GM21528 (cell line): ENCODE measurements at regions not wholly inside any gene's neighbourhood (a gene's known extent, or its start where the extent isn't known, plus 50 kb on each side); places are given as distances from the start of the nearest gene placed in this dataset.
"Not testable (repeated sequence)": the region's sequence is repeated elsewhere in the genome, so short reads cannot be mapped to it uniquely, and the experiment has no call there.

ENCODE experiments used
- ATAC-seq: cut with Tn5 transposase; IDR thresholded peaks from one replicate; pipeline ENCODE4 v1.9.1; 2021; ENCODE audit warnings: mild to moderate bottlenecking, moderate library complexity; ENCODE audit not compliant: unreplicated experiment, low FRiP score

GRCh38 chr11:90318651-90319050 lies 95.8 kb upstream of the CHORDC1 start:
- no peak for ATAC-seq

- no peak for ATAC-seq
These were observed 87.4 kb upstream of the CHORDC1 start for GRCh38 chr11:90310210-90310609.

DNA sequence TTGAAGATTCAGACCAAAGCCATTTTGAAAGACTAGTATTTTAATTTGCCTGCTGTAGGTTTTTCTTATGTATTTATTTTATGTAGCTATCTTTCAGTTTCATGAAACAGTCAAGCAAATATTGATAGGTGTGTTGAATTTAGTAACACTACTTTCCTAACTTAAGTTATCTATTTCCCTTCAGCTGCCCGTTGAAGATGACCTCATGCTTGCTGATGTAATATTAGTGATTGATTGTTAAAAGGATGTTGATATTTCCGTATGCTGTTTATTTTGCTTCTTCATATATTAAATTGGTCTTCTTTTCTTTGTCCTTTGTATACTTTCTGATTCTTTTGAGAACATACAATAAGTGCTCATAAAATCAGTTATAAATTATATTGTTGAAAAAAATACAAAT lies 86.8 kb upstream of the CHORDC1 start:
- no peak for ATAC-seq

GRCh38 chr11:90294526-90294925 lies 71.7 kb upstream of the CHORDC1 start:
- ATAC-seq = no peak

- no peak for ATAC-seq
These were observed 71.2 kb upstream of the CHORDC1 start for GRCh38 chr11:90294091-90294490.

DNA sequence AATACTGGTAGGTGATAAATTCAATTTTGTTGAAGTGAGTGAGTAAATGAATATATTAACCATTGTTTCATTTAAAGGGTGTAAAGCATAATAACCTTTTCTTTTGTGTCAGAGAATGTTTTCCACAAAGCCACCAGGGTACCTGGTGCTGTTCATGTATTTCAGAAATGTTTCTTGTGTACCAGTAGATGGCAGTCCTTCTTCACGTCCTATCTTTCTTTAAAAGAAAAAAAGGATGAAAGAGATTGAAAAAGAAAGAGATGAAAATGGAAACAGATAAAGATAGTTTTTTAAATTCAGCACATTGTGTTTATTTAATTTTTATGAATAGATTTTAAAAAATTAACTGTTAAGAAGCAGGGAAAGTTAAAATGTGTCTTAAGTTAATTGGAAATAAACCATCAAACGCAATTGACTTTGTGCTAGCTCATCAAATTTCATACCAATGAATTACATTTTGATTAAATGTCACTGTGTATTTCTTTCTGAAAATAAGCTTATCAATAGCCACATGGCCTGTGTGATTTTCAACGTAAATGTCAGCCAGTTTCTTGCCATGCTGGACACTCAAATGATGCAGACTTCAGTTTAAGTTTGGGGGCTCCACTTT lies 65.5 kb upstream of the CHORDC1 start:
- ATAC-seq = no peak

DNA sequence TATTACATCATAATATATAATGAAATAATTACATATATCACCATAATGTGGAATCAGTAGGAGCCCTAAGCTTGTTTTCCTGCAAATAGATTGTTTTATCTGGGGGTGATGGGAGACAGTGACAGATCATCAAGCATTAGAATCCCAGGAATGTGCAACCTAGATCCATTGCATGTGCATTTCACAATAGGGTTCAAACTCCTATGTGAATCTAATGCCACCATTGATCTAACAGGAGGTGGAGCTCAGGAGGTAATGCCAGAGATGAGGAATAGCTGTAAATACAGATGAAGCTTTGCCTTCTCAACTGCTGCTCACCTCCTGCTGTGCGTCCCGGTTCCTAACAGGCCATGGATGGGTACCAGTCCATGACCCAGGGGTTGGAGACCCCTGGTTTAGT lies 63.8 kb upstream of the CHORDC1 start:
- ATAC-seq = no peak

- ATAC-seq = no peak
These were observed 61.3 kb upstream of the CHORDC1 start for GRCh38 chr11:90284171-90284570.

DNA sequence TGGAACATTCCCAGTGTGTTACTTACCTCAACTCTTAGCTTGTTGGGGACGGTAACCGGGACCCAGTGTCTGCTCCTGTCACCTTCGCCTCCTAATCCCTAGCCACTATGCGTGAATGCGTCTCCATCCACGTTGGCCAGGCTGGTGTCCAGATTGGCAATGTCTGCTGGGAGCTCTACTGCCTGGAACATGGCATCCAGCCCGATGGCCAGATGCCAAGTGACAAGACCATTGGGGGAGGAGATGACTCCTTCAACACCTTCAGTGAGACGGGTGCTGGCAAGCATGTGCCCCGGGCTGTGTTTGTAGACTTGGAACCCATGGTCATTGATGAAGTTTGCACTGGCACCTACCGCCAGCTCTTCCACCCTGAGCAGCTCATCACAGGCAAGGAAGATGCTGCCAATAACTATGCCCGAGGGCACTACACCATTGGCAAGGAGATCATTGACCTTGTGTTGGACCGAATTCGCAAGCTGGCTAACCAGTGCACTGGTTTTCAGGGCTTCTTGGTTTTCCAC lies 59.8 kb upstream of the CHORDC1 start:
- not testable (repeated sequence) for ATAC-seq

DNA sequence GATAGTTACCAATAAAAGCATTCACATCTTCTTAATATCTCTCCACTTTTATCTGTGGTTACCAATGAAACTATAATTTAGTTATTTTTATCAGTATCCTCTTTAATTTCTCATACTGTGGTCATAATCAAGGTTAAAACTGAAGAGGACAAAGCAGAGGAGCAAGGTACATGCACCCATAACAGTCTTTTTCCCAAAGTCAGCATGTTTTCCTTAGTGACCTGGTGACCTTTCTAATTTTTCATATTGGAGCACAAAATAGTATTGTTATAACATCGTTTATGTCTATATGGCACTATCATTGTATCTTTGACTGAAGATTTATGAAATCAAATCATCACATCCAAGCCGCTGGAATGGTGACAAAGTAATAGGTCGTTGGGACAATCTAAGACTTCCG lies 51.5 kb upstream of the CHORDC1 start:
- no peak for ATAC-seq
